ENCODE measurements at regions not wholly inside any gene's neighbourhood (a gene's known extent, or its start where the extent isn't known, plus 50 kb on each side); places are given as distances from the start of the nearest gene placed in this dataset.
"Not testable (repeated sequence)": the region's sequence is repeated elsewhere in the genome, so short reads cannot be mapped to it uniquely, and the experiment has no call there.

DNA sequence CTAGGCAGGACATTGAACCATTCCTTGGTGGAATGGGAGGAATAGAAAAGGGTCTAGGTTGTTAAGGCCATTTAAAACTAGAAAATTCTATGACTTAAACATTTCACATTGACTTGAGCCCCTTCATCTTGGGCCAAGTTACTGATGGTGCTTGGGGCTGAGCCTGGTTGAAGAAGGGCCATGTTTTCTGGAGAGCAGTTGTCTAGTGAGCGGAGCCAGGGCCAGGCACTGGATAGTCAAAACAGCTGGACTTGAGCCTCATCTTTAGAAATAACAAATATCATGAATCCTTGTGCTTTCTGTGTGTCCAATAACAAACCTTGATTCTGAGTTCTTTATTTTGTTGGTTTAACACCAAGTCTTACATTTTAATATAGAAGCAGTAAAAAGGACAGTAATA, 134.6 kb upstream of the TCF21 start:
- no peak for DNase-seq (ENCODE audit: low read depth in 2 of 2)

DNA sequence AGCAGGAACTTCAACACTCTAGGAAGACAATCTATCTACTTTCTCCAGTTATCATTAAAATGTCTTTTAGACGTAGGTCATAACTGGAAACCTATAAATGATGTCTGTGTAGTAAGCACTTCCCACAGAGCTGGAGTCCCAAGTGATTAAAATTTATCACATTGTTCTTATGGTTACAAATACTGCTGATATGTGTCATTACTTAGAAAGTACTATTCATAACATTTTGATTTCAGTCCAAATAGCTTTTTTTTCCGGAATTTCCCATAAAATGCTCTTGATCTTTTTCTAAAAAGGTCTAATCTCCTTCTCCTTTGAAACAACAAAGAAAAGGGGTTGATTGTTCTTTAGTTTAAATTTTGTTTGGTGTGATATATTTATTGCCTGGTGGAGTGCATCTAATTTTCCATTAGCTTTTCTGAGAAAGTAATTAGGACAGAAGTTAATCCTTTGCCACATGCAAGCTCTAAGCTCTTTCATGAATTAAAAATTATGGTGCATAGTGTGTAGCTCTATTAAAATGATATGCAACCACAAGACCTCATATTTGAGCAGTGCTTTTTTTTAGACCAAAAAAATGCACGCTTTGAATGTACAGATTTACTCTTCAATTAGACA, 132.7 kb upstream of the TCF21 start:
- DNase-seq (ENCODE audit: low read depth in 2 of 2), result no peak

DNA sequence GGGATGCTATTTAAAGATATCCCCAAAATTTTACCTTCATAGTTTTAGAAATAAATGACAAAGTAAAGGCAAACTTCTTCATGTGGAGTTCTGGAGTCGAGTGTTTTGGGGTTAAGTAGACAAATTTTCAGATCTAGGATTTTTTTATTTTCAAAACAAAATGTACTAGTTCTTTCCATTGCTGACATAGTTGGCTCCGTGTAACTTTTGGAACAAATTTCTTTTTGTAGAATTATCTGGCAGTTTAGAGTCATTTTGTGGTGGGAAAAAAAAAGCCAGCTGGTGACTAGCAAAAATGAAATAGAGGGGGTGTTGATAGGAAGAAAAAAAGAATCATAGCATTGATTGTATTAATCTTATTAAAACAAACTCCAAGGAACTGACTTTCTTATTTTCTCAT, 131.6 kb upstream of the TCF21 start:
- no peak for DNase-seq (ENCODE audit: low read depth in 2 of 2)

DNA sequence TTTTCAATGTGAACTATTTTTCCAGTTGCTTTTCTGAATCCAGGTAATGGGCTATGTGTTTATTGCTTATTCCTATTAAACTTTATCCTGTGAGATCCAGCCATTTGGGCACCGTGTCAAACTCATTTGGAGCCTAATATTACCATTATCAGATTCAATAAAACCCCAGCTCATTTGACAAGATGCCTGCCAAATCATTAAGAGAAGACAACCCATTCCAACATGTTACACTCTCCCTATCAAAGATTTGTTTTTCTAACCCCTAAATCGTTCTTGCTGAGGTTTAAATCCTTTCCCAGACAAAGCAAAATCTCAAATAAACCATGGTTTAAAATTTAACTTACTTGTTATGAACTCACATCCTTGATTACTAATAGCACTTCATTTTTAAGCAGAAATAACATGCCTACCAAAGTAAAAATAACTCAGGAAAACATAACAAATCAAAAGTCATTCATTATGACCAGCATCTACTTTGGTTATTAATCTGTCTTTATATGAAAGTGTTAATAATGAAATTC, 130.0 kb upstream of the TCF21 start:
- no peak for DNase-seq (ENCODE audit: low read depth in 2 of 2)

DNA sequence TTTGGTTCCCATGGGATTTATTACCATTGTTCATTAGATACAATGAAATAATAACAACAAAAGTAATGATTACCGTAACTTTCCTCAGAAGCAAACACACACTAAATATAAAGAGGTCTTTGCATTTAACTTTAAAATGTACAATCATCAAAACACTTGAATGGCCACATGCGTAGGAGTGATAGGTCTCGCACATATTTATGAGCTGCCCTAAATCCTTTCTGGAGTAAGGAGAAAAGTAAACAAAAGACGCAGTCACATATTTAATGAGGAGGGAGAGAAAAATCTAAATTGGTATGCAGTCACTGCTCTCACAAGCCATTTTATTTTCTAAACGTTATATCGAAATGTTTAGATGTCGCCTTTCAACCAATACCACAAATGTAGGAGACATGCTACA, 129.4 kb upstream of the TCF21 start:
- DNase-seq (ENCODE audit: low read depth in 2 of 2), result no peak

DNA sequence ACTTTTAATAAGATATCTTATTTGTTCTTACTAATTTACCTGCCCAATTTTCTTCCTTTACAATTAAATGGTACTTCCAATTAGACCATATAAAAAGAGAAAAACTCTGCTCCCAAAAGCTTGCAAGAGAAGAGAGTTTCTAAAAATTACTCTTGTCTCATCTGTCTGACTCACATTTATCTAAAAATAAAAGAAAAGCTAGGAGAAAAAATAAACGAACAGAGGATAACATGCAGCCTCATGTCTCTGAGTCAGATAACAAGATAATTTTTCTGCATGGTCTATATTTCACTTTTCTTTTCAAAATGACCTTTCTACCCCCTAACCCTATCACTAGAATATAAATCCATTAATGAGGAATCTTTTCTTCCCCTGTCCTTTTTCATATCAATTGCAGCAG, 127.2 kb upstream of the TCF21 start:
- no peak for DNase-seq (ENCODE audit: low read depth in 2 of 2)

DNA sequence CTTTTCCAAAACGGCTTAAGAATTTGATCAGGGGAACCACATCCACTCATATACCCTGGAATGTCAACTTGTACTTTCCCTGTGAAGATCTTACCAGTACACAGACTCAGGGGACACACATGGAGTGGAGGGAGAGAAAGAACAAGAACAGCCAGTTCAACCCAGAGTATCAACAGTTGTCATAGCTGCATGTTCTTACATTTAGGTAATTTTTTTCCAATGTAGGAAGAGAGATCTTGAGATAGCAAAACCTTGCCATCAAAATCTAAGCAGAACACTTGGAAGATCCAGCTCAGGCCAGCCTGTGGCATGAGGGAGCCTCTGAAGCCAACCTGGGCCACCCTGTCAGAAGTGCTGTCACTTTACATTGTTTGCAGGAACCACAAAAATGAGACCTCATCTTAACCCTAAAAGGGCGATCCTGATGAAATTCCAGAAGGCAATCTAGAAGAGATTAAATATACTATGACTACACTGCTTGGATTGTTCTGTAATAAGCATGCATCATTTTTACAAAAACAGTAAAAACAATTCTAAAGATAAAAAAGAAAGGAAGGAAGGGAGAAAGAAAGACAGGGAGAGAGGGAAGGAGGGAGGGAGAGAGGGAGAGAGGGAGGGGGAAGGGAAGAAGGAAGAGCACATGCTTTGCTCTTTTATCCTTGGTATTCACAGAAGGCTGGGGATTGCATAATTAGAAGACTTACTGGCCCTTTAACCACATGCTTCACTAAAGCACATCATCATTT, 124.7 kb upstream of the TCF21 start:
- no peak for DNase-seq (ENCODE audit: low read depth in 2 of 2)

DNA sequence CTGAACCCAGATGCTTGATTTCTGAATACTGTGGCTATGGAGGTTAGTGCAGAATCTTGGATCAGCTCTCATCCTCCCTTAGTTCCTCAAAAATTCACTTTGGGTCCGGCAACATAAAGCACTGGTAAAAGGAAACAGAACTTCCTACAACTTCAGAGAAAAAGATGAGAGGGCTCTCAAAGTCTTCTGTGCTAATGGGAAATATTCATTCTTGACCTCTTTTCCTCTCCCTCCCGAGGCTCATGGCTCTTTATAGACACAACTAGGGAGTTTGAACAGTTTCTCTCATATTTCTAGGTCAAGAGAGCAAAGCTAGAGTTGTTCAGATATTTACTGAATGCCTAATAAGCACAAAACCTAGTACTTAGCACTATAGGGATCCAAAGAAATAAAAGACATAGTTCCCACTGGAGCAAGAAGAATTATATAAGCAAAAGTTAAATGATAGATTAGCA, 124.1 kb upstream of the TCF21 start:
- DNase-seq (ENCODE audit: low read depth in 2 of 2), result no peak

DNA sequence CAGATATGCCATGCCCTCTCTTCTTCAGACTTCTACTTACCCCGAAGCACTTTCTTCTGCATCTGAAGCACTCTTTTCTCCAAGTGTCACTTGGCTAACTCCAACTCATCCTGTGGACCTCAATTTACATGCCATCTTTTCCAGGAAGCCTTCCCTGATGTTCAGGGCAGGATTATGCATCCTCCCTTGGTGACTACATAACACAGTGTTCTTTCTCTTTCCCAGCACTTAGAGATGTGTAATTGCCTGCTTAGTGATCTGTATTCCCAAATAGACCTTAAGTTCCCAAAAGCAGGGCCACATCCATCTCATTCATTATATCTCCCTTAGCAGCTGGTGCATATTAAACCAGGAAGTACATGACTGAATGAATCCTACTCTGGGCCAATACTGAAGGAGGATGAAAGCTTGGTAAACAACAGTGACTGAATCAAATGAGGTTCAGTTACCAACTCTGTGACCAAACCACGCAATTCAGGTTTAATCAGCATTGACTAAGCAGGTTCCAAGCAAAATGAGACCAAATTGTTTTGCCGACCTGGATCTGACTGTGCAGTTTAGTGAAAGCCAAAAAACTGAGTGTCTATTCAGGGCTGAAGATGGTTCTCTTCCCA, 121.4 kb upstream of the TCF21 start:
- DNase-seq (ENCODE audit: low read depth in 2 of 2), result no peak

DNA sequence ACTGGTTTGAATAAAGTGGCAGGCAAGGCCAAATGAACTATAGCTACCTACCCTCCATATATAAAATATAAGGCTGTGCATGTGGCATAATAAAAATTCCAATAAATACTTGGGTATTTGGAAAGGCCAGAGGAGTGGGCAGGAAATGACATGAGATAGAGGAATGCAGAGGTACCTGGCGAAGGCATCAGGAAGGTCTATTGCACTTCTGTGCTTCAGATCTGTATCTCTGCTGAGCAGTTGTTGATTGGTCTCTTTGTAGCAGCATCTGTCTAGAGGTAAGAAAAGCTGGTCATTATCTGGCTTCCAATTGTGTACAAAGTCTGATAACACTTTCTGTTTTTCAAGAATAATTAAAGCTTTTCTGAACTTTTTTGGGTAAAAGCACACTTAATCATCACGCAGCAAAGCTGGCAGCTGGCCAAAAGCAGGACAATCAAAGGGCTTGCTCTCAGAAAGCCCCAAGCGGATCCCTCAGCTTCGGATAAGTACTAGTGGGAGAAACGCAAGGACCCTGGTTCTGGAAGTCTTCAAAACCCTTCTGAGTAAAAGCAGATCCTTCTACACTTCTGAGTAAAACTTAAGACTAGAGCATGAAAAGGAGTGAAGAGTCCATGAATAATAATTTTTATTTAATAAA, 120.1 kb upstream of the TCF21 start:
- DNase-seq (ENCODE audit: low read depth in 2 of 2), result no peak

DNA sequence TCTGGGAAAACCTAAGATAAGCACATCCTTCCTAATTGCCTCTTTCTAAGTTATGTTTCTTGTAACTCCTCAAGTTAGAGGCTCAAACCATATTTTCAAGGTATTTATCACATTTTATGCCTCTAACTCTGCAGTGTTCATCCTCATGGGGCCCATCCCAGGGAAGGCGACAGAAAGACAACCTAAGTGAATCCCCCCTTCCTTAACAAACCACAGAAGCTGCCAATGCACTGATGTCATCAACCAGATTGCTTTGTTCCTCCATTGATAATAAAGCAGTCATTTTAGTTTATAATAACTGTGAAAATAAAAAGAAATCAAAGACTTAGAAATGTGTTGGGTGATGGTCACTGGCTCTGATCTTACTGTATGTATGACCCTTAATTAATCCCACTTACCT, 119.5 kb upstream of the TCF21 start:
- DNase-seq (ENCODE audit: low read depth in 2 of 2), result no peak

DNA sequence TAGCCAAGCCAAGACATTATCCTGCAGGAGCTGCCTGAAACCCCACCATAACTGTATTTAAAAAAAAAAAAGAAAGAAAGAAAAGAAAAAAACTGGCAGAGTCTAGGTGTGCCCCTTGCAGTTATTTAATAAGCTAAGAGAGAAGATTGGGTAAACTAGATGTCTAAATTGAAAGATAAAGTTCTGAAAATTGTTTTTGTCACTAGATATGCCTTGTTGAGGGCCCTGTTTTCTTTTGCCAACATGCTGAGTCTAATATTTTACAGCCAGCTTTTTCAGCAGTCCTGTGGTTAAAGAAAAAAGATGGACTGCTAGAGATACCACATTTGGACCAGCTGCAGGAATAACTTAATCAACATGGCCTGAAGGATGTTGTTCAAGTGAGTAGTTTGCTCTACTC, 116.3 kb upstream of the TCF21 start:
- DNase-seq (ENCODE audit: low read depth in 2 of 2), result no peak

DNA sequence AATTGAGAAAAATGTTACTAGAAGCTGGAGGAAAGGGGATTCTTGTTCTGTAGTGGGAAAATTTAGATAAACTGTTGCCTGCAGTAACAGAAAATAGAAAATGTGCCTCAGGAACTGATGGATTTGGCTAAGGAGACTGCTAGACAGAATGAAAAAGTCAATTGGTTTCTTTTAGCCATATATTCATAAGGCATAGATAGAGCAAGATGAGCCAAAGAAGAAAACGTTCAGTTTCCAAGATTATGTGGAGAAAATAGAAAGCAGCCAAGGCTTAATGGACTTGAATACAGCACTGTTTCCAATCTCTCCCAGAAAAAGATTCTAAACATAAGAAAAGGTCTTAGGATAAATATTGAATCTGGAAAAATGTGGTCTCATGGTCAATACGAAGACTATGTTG, 115.1 kb upstream of the TCF21 start:
- DNase-seq (ENCODE audit: low read depth in 2 of 2), result no peak

DNA sequence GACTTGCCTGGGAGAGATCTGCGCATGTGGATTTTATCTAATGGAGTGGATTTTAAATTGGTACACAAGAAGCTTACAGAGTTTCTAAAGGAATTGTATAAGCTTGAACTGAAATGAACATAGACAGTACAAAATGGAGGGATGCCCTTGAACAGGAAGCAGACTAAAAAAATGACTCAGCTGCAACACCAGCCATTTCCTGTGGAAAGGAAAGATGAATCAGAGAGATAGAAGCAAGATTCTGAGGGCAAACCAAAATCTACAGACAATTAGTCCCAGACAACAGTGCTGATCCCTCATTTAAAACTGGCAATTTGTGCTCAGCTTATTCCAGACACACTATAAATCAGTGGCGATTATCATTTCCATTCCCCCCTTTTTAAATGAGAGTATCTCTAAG, 114.6 kb upstream of the TCF21 start:
- DNase-seq (ENCODE audit: low read depth in 2 of 2), result no peak

DNA sequence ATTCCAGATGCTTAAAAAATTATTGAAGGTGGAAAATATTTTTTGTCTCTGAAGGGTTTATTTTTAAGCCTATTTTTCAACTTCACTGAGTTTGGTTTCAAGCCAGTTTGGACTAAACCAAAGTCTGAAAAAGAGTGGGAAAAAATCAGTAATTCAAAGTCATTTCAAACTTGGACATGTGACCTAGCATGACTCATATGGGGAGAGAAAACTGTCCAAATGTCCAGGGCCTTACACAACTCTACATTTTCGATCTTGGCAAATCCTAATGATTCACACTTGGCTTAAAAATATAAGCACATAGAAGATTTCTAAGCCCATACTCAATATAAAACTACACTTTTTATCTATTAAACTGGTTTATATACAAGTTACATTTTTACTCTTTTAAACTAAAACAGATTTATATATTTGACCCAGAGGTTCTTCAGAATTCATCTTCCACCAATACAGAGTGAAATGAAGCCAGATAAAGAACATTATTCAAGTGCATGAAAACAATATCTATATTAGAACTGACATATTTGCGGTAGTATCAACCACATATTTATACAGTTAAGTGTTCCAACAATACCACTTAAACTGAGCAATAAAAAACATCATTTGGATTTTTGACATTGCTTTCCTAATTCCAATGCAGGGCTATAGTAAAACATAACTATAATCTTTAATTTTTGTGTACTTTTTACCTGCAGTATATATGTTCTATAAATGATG, 110.3 kb upstream of the TCF21 start:
- no peak for DNase-seq (ENCODE audit: low read depth in 2 of 2)

DNA sequence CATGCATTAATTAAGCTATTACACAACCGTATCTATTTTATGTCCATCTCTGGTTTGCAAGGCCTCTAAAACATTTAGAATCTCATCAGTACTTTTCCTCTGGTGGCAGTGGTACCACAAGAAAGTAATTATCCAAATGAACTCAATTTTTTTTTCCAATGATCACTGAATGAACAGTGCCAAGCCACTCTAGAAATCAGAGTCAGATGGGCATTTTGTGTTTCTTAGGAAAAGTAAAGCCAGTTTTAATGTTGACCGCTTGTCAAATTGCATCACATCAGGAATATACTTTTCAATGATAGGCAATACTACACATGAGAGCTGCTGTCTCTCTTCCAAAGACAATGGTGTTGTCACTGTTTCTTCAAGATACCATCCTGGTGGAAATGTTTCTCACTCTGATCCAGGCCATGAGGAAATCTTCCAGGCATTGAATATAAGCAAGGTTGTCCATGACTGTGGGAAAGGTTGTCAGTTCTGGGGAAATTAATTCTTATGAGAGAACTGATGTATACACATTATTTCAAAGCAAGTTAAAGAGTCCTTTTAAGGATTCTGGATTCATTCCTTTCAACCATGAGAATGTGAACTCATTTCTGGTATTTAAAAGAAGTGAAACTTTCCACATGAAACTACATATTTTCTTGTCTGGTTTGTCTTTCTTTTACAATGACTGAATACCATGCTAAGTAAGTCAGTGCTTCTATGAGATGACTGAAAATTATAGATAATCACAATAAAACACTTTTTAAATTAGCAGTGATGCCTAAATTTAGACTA, 108.8 kb upstream of the TCF21 start:
- no peak for DNase-seq (ENCODE audit: low read depth in 2 of 2)

DNA sequence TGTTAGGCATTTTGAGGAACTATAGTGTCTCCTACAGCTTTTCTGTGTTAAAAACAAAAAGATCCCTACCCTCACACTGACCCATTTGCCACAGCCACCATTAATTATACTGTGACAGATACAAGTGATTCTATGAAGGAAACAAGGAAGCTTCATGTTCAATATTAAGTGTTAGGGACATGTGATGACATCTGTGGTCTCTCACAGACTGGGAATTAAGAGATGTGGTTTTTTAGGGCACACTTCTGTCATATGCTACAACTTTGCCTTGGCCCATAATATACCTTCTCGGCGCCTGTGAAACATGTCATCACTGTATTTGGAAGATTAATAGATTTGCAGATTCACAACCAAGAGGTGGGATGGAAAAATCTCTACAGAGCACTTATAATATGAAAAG, 102.9 kb upstream of the TCF21 start:
- DNase-seq (ENCODE audit: low read depth in 2 of 2), result no peak

DNA sequence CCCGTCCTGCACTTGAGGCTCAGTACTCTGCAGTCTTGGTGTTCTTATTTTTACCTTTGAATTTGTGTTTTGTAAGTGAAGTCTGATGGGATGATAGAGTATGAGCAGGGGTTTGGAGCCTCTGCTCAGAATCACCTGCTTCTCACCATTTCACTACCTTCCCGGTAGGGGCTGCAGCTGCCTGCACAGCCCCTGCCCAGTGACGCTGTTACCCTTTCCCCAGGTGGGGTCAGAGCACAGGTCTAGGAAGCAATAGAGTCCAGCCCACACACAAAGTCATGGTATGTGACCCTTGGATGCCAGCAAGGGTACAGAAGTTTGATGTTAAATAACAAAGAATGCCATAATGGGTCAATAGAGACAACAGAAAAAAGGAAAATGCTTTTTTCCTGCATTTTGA, 101.8 kb upstream of the TCF21 start:
- no peak for DNase-seq (ENCODE audit: low read depth in 2 of 2)

DNA sequence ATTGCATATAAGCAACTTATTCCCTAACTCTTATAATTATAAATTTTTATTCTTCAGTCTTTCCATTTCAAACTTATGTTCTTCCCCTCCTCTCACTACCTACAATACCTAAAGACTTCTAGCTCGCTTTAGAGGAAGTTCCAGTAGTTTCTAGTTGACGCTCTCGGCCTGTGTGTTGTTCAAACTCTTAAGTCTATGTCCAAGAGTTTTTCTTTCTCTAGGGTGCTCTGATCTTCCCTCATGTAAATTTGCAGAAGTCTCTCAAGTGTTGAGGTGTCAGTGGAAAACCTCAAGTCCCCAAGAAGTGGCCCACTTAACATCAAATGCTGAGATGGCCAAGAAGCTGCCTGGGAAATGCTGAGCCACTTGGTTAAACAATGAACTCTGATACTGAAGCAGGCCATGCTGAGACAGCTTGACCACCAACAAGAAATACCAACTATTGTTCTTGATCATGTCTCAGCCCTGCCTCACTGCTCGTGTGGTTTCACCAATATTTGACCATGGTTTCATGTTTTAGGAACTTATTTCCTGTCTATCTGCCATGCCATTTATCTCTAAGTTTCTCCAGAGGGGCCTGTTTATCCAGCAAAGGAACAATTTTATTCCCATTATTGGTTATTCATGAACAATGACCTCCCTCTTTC, 100.9 kb upstream of the TCF21 start:
- DNase-seq (ENCODE audit: low read depth in 2 of 2), result no peak

DNA sequence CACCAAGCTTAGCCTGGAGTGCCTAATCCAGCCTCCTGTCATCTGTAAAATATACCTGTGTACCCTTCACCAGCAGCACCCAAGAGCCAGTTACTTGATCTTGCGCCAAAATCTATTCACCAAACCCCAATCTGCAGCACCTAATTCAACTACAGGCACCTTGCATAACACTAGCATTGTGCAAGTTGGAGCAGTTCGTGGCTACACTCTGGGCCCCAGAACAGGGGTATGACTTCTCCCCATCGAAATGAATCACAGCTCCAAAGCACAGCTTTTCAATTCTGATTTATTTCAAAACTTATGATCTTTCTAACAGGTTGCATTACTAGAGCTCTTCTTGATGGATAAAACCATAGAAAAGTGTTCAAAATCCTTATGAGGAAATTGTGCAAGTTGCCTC, 100.4 kb upstream of the TCF21 start:
- no peak for DNase-seq (ENCODE audit: low read depth in 2 of 2)

DNA sequence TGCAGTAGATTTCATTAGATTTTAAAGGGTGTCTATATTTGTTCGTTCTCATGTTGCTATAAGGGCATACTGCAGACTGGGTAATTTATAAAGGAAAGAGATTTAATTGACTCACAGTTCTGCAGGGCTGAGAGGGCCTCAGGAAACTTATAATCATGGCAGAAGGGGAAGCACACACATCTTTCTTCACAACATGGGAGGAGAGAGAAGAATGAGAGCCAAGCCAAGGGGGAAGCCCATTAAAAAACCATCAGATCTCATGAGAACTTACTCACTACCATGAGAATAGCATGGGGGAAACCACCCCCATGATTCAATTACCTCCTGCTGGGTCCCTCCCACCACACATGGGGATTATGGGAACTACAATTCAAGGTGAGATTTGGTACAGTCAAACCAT, 99.5 kb upstream of the TCF21 start:
- DNase-seq (ENCODE audit: low read depth in 2 of 2), result not testable (repeated sequence)

Measured in stimulated activated CD8-positive, alpha-beta memory T cell treated with anti-CD3 and anti-CD28 coated beads, Interleukin-2, amount 100 ng/mL, for 48 hours (primary cell).